GM19043 (cell line): ENCODE measurements at regions not wholly inside any gene's neighbourhood (a gene's known extent, or its start where the extent isn't known, plus 50 kb on each side); places are given as distances from the start of the nearest gene placed in this dataset.
"Not testable (repeated sequence)": the region's sequence is repeated elsewhere in the genome, so short reads cannot be mapped to it uniquely, and the experiment has no call there.

Experiments
- ATAC-seq: cut with Tn5 transposase; IDR thresholded peaks from one replicate; pipeline ENCODE4 v1.9.1; 2021; ENCODE audit warnings: low read depth; ENCODE audit not compliant: unreplicated experiment

- no peak for ATAC-seq
Measured at GRCh38 chr14:34147461-34147860, 196.6 kb upstream of the EGLN3 start.

DNA sequence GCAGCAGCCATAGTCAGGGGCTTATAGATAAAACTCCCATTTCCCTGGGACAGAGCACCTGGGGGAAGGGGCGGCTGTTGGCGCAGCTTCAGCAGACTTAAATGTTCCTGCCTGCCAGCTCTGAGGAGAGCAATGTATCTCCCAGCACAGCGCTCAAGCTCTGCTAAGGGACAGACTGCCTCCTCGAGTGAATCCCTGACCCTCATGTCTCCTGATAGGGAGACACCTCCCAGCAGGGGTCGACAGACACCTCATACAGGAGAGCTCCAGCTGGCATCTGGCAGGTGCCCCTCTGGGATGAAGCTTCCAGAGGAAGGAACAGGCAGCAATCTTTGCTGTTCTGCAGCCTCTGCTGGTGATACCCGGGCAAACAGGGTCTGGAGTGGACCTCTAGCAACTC is 189.3 kb upstream of the EGLN3 start:
- not testable (repeated sequence) for ATAC-seq

DNA sequence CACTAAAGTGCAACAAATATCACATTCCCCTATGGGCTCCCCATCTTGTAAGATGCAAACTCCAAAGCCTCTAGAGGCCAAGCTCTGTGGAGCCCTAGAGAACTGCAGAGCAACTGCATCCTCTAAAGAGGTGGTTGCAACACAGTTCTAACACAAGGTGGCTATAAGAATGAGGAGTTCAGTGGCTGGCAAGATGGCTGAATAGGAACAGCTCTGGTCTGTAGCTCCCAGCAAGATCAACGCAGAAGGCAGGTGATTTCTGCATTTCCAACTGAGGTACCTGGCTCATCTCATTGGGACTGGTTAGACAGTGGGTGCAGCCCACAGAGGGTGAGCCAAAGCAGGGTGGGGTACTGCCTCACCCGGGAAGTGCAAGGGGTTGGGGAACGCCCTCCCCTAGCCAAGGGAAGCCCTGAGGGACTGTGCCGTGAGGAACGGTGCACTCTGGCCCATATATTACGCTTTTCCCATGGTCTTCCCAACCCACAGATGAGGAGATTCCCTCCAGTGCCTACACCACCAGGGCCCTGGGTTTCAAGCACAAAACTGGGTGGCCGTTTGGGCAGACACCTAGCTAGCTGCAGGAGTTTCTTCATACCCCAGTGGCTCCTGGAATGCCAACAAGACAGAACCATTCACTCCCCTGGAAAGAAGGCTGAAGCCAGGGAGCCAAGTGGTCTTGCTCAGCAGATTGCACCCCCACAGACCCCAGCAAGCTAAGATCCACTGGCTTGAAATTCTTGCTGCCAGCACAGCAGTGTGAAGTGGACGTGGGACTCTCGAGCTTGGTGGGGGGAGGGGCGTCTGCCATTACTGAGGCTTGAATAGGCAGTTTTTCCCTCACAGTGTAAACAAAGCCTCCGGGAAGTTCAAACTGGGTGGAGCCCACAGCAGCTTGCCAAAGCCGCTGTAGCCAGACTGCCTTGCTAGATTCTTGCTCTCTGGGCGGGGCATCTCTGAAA is 188.6 kb upstream of the EGLN3 start:
- not testable (repeated sequence) for ATAC-seq

GRCh38 chr14:34138175-34138574 is 187.3 kb upstream of the EGLN3 start:
- no peak for ATAC-seq

- ATAC-seq: no peak
Measured at GRCh38 chr14:34137001-34137745, 186.3 kb upstream of the EGLN3 start.

DNA sequence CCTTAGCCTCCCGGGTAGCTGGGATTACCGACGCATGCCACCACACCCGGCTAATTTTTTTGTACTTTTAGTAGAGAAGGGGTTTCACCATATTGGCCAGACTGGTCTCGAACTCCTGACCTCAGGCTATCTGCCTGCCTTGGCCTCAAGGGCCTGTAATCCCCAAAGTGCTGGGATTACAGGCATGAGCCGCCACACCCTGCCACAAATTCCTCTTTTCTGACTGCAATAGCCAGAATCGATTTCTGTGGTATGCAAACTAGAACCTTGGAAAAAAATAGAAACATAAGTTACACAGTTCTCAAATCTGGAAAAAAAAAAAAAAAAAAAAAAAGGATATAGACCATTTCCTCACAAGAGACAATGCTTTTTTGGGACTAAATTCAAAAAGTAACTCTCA is 184.6 kb upstream of the EGLN3 start:
- no peak for ATAC-seq

DNA sequence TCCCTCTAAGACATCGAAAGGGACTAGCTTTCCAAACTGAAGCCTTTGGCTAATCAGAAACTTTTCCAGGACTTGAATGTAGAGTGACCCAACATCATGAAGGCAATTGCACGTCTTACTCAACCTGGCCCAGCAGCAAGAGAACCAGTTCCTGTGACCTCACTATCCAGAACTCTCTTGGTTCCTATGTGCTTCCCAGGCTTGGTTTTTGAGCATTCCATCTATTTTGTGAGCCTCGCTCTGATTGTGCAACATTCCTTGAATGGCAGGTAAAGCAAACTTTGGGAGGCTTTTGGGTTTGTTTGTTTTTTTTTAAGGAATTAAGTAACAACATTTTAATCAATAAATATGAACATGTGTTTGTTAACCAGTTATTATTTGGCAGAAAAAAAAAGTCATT is 183.6 kb upstream of the EGLN3 start:
- no peak for ATAC-seq

- no peak for ATAC-seq
Measured at GRCh38 chr14:34129927-34130552, 179.2 kb upstream of the EGLN3 start.

DNA sequence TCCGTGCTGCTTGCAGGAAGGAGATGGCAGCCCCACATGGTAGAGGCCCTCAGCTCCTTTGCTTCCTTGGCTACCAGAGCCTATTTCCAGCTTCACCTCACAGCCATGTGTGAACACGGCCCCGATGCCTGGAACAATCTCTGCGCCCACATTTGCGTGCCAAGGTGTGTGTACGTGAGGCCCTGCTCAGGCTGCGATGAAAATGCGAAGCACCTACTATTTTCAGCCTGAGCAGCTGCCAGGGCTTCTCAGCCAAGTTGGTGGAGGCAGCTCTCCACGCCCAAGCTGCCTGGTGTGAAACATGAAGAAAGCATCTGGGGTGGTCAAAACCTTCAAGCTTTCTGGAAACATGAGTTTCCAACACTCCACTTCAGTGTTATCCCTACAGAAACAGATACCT is 177.8 kb upstream of the EGLN3 start:
- no peak for ATAC-seq

GRCh38 chr14:34126586-34126985 is 175.7 kb upstream of the EGLN3 start:
- ATAC-seq: no peak

- ATAC-seq: no peak
Measured at GRCh38 chr14:34124585-34124984, 173.7 kb upstream of the EGLN3 start.

DNA sequence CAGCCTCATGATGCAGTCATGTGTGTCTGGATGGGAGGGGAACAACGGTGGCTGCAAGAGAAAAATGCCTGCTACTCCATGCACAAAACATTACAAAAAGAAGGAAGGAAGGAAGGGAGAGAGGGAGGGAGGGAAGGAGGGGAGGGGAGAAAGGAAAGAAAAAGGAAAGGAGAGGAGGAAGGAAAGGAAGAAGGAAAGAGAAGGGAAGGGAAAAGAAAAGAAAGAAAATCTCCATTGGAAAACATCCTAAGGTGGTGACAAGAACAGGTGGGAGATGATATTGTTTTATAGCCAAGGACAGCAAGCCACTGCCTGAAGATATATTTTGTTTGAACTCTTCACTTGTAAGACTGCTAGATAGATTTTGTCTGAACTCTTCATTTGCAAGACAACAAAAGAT is 171.8 kb upstream of the EGLN3 start:
- no peak for ATAC-seq

DNA sequence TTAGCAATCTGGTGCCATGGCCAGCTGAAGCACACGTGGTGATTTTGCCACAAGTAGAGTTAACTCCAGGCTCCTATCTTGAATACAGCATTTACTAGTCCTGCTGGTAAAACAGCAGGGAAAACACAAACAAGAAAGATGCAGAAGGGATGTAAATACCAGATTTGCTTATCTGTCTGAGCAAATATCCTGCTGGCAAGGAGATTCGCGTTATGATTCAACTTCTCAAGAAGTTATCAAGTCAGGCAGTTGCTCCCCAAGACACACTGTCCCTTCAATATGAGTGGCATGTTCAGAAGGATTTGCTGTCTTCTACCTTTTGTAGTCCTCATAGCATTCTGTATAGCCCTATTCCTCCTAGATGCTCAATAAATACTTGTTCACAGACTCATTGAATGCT is 171.2 kb upstream of the EGLN3 start:
- ATAC-seq: no peak

- ATAC-seq: no peak
Measured at GRCh38 chr14:34120185-34120977, 169.5 kb upstream of the EGLN3 start.

DNA sequence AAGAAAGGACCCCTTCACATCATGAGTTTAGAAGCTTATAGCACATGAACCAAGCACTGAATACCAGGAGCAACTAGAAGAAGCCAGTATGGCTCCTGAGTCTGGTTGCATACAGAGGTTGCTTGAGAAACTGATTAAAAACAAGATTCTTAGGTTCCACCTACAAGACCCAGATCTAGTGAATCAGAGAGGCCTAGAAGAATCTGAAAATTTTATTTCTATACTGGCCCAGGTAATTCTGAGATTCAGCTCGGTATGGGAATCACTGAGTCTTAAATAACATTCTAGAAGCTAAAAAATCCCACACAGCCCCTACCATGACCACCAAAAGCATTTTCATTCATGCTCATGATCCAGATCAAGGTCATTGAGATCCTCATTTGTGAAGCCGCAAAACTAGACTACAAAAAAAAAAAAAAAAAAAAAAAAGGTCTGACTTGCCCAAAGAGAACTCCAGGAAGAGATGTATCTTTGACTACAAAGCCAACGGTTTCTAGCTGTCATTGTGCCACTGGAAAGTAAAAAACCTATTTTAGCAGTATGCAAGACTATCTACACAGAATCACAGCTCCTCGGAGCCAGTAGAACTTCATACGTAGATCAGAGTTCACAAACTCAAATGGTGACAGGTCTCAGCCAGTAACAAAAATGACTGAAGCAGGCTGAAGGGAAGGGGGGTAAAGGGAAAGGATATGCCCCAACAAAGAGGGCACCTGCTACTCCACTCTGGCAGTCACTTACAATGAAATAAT is 168.4 kb upstream of the EGLN3 start:
- no peak for ATAC-seq

GRCh38 chr14:34113991-34114390 is 163.1 kb upstream of the EGLN3 start:
- no peak for ATAC-seq

- no peak for ATAC-seq
Measured at GRCh38 chr14:34113005-34113511, 162.2 kb upstream of the EGLN3 start.

DNA sequence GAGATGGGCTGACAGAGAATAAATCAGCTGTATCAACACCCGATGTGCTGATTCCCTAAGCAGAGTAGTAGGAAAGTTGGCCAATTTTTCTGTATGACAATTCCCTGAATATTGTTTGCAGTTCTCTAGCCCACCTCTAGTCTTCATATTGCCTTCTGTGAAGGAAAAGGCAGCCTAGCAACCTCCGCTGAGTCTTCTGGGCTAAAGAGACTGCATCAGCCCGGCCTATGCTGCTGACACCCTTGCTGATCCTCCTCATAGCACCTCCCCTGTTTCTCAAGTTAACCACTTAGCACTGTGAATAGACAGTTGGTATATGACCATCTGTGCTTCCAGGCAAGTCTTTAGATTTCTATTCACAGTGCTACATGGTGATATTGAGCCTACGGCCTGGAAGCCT is 161.1 kb upstream of the EGLN3 start:
- no peak for ATAC-seq

GRCh38 chr14:34111505-34111904 is 160.6 kb upstream of the EGLN3 start:
- ATAC-seq: no peak

DNA sequence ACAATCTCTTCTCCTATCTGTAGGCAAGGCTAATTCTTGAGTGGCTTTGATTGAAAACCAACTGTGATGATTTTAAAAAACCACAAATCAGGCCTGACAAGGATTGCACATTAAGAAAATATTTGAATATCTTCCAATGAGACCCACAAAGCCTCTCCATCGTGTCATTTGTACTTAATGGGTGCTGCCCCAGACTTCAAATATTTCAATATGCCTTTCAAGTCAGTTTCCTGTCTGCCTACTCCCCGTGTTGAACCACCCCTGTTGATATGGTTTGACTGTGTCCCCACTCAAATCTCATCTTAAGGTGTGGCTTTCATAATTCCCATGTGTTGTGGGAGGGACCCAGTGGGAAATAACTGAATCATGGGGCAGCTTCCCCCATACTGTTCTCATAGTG is 159.7 kb upstream of the EGLN3 start:
- no peak for ATAC-seq
